Medulla oblongata (tissue), 1 donor: ENCODE measurements at regions not wholly inside any gene's neighbourhood (a gene's known extent, or its start where the extent isn't known, plus 50 kb on each side); places are given as distances from the start of the nearest gene placed in this dataset.

ENCODE experiments used
- DNase-seq: peaks from one replicate; pipeline ENCODE4 v3.0.0-alpha.2; 2015; ENCODE audit errors: extremely low spot score

GRCh38 chrX:42725196-42725595, 52.8 kb downstream of the PPP1R2C start:
- no peak for DNase-seq

- no peak for DNase-seq
These were observed 57.8 kb downstream of the PPP1R2C start for GRCh38 chrX:42720209-42720608.

GRCh38 chrX:42715701-42716262, 62.2 kb downstream of the PPP1R2C start:
- no peak for DNase-seq

GRCh38 chrX:42714981-42715700, 62.8 kb downstream of the PPP1R2C start:
- peak; percentile 65 for DNase-seq

GRCh38 chrX:42710452-42710851, 67.5 kb downstream of the PPP1R2C start:
- DNase-seq = no peak

GRCh38 chrX:42708222-42708621, 69.7 kb downstream of the PPP1R2C start:
- no peak for DNase-seq

- DNase-seq = no peak
These were observed 70.2 kb downstream of the PPP1R2C start for GRCh38 chrX:42707742-42708141.

GRCh38 chrX:42704454-42704853, 73.5 kb downstream of the PPP1R2C start:
- no peak for DNase-seq

GRCh38 chrX:42697544-42697943, 80.4 kb downstream of the PPP1R2C start:
- DNase-seq = no peak

GRCh38 chrX:42696536-42697124, 81.3 kb downstream of the PPP1R2C start:
- DNase-seq = no peak

GRCh38 chrX:42695800-42696358, 82.1 kb downstream of the PPP1R2C start:
- DNase-seq = no peak

- no peak for DNase-seq
These were observed 83.6 kb downstream of the PPP1R2C start for GRCh38 chrX:42694260-42694815.

- peak; percentile 40 for DNase-seq
These were observed 86.8 kb downstream of the PPP1R2C start for GRCh38 chrX:42691196-42691595.

GRCh38 chrX:42686706-42687105, 91.3 kb downstream of the PPP1R2C start:
- no peak for DNase-seq

GRCh38 chrX:42686296-42686695, 91.7 kb downstream of the PPP1R2C start:
- no peak for DNase-seq

- DNase-seq = no peak
These were observed 93.9 kb downstream of the PPP1R2C start for GRCh38 chrX:42684065-42684464.

GRCh38 chrX:42680666-42681065, 97.3 kb downstream of the PPP1R2C start:
- peak; percentile 17 for DNase-seq

GRCh38 chrX:42678133-42678532, 99.8 kb downstream of the PPP1R2C start:
- no peak for DNase-seq

- no peak for DNase-seq
These were observed 104.6 kb downstream of the PPP1R2C start for GRCh38 chrX:42673301-42673810.

- DNase-seq = no peak
These were observed 113.3 kb downstream of the PPP1R2C start for GRCh38 chrX:42664680-42665079.

GRCh38 chrX:42628471-42628870, 149.5 kb downstream of the PPP1R2C start:
- no peak for DNase-seq

GRCh38 chrX:42627891-42628290, 150.1 kb downstream of the PPP1R2C start:
- DNase-seq = no peak
